Nephron progenitor cell (in vitro differentiated cells): ENCODE measurements at regions not wholly inside any gene's neighbourhood (a gene's known extent, or its start where the extent isn't known, plus 50 kb on each side); places are given as distances from the start of the nearest gene placed in this dataset.

Experiments used
- DNase-seq: peaks from one replicate; pipeline ENCODE4 v3.0.0; 2021
- H3K27ac Mint-ChIP-seq: 2 replicates; pipeline ENCODE4 v1.8.0; 2021; ENCODE audit warnings: mild to moderate bottlenecking, moderate library complexity, mixed read lengths
- H3K27me3 Mint-ChIP-seq: 2 replicates; pipeline ENCODE4 v1.8.0; 2021; ENCODE audit warnings: mild to moderate bottlenecking, low read depth, mixed read lengths; ENCODE audit not compliant: poor library complexity
- H3K36me3 Mint-ChIP-seq: 2 replicates; pipeline ENCODE4 v1.8.0; 2021; ENCODE audit warnings: low read depth, mixed read lengths
- H3K4me1 Mint-ChIP-seq: 2 replicates; pipeline ENCODE4 v1.8.0; 2021; ENCODE audit warnings: mixed read lengths
- H3K4me3 Mint-ChIP-seq: 2 replicates; pipeline ENCODE4 v1.8.0; 2021; ENCODE audit warnings: mild to moderate bottlenecking, moderate library complexity, mixed read lengths
- H3K9me3 Mint-ChIP-seq: 2 replicates; pipeline ENCODE4 v1.8.0; 2021; ENCODE audit warnings: mild to moderate bottlenecking, moderate library complexity, mixed read lengths
- TF ChIP-seq, protein P1 (sequence below): fragments of 200-600 bp; sonication (generic); IDR thresholded peaks from 2 replicates; pipeline ENCODE4 v1.5.0; 2021; ENCODE audit warnings: antibody characterized with exemption

DNA sequence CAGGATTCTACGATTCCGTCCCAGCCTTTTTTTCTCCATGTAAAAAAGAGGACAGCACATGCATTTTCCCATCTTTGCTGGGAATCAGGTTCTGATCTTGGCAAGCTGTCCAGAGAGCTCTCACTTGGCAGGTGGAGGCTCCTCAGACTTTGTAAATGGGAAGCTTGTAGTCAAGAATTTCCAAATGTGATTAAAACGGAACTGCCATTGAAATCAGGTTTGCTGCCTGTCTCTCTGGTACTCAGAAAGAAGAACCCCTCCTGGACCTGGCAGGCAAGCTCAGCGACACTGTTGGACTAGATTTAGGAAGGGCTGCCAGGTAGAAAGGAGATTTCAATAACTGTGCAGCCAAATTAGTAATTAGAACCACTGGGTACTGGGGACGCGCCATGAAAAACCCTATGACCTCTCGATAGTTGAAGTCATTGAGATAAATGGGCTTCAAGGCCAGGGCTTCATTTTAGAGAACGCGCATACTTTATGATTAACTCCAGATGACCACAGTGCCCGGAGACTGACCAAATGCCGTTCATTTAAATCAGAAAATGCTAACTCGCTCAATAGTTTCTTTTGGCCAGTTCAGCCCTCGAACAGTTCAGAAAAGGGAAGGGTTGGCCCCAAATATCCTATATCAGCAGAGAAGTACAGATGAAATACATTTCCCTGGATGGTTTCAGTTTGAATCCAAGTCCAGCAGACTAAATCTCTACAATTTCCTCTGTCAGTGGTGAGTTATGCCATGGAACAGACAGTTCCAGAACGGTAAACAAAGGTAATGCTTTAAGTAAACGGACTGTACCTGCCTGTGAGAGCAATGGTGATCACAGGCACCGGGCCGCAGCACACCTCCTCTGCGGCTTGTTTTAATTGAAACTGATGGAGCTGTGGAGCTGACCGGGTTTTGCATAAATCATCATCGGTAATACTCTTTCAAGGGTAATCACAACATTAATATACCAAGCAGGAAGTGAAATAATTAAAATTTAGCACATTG, 517.4 kb downstream of the RFC3 start:
- Mint-ChIP-seq H3K27me3 (peaks cover 10% of the 10 kb centered on the region), H3K4me1 (no peaks in the 10 kb centered on the region), H3K36me3 (no peaks in the 10 kb centered on the region), H3K4me3 (no peak overlapping the region), H3K9me3 (peaks cover 19% of the 10 kb centered on the region), H3K27ac (no peak overlapping the region)
- TF ChIP-seq, protein P1, sequence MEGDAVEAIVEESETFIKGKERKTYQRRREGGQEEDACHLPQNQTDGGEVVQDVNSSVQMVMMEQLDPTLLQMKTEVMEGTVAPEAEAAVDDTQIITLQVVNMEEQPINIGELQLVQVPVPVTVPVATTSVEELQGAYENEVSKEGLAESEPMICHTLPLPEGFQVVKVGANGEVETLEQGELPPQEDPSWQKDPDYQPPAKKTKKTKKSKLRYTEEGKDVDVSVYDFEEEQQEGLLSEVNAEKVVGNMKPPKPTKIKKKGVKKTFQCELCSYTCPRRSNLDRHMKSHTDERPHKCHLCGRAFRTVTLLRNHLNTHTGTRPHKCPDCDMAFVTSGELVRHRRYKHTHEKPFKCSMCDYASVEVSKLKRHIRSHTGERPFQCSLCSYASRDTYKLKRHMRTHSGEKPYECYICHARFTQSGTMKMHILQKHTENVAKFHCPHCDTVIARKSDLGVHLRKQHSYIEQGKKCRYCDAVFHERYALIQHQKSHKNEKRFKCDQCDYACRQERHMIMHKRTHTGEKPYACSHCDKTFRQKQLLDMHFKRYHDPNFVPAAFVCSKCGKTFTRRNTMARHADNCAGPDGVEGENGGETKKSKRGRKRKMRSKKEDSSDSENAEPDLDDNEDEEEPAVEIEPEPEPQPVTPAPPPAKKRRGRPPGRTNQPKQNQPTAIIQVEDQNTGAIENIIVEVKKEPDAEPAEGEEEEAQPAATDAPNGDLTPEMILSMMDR = no peak
- DNase-seq = no peak

DNA sequence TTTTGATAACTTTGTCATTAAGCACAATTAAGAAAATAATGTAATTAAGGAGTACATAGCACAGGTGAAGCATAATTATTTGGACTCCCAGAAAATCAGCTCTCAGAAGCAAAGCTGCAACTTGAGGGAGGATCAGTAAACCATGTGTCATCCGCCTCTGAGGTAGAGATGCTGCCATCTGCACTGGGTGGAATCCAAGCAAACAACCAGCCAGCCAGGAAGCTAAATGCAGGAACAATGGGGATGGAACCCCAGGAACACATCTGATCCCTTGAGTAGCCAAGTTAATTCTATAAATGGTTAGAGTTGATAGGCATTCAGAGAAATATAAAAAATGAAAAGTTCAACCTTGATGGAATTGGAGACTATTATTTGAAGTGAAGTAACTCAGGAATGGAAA, 520.2 kb downstream of the RFC3 start:
- no peak for DNase-seq
- peaks cover under 1% of the 10 kb centered on the region for H3K9me3 Mint-ChIP-seq

DNA sequence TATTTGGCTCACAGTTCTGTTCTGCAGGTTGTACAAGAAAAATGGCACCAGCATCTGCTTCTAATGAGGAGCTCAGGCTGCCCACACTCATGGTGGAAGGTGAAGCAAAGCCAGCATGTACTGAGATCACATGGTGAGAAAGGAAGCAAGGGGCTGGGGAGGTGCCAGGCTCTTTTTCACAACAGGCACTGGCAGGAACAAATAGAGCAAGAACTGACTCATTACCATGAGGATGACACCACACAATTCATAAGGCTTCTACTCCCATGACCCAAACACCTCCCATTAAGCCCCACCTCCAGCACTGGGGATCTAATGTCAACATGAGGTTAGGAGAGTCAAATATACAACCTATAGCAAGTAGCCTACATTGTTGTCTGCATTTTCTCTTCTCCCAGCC, 522.6 kb downstream of the RFC3 start:
- no peak for DNase-seq
- no peak overlapping the region for H3K4me3 Mint-ChIP-seq
- H3K9me3 Mint-ChIP-seq = no peaks in the 10 kb centered on the region
- no peaks in the 10 kb centered on the region for H3K36me3 Mint-ChIP-seq
- TF ChIP-seq, protein P1 = no peak
- H3K4me1 Mint-ChIP-seq = no peaks in the 10 kb centered on the region
- H3K27ac Mint-ChIP-seq = no peak overlapping the region
- peaks cover 19% of the 10 kb centered on the region for H3K27me3 Mint-ChIP-seq

More for the DNA sequence above, 520.2 kb downstream of the RFC3 start:
- TF ChIP-seq, protein P1 = no peak
- peaks cover 10% of the 10 kb centered on the region for H3K27me3 Mint-ChIP-seq
- H3K4me3 Mint-ChIP-seq = no peak overlapping the region
- no peaks in the 10 kb centered on the region for H3K4me1 Mint-ChIP-seq
- no peak overlapping the region for H3K27ac Mint-ChIP-seq
- H3K36me3 Mint-ChIP-seq = no peaks in the 10 kb centered on the region

DNA sequence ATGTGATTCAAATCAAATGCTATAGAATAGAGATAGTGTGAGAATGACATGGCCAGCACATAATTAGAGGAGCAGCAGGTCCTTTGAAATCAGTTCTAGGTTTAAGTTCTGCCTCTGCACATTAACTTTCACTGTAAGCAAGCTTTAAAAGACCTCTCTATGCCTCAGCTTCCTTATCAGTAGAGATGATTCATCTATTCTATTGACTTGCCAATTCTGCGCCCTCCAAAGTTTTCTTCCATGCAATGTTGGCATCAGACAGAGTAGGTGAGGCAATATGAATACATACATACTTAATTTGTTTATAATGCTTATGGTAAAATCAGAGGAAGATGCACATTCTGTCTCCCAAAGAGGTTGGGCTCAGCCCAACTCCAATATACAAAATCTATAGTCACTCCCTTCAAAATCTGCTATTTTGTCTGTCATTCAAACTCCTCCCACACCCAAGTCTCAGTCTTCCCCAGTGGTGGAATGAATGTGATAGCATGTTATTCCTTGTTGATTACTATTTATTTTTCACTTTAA, 525.5 kb downstream of the RFC3 start:
- no peaks in the 10 kb centered on the region for H3K4me1 Mint-ChIP-seq
- TF ChIP-seq, protein P1 = no peak
- H3K27ac Mint-ChIP-seq = no peak overlapping the region
- no peak overlapping the region for H3K4me3 Mint-ChIP-seq
- no peaks in the 10 kb centered on the region for H3K9me3 Mint-ChIP-seq
- no peaks in the 10 kb centered on the region for H3K36me3 Mint-ChIP-seq
- DNase-seq = no peak
- peaks cover 13% of the 10 kb centered on the region for H3K27me3 Mint-ChIP-seq

DNA sequence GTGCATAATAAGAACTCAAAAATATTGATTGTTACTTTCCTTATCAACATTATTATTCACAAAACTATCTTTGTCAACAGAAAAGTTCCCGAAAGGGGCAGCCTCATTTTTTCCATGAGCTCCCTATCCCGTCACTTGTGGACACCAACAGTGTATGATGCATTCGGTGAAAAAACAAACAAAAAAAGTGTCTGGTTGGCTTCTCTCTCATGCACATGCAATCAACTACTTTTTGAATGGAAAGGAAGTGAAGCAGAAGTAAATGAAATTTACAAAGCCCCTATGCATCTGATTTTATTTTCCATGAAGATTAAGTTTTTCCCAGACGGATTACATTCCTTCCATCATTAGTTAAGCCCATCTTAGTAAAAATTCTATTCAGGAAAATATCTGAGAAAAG, 526.9 kb downstream of the RFC3 start:
- Mint-ChIP-seq H3K4me1 (no peaks in the 10 kb centered on the region), H3K4me3 (no peak overlapping the region), H3K27ac (no peak overlapping the region), H3K27me3 (peaks cover 9% of the 10 kb centered on the region), H3K36me3 (no peaks in the 10 kb centered on the region), H3K9me3 (no peaks in the 10 kb centered on the region)
- DNase-seq = no peak
- TF ChIP-seq, protein P1 = no peak
